H9 (cell line): ENCODE measurements at regions not wholly inside any gene's neighbourhood (a gene's known extent, or its start where the extent isn't known, plus 50 kb on each side); places are given as distances from the start of the nearest gene placed in this dataset.

ENCODE experiments used
- DNase-seq: peaks from one replicate; pipeline ENCODE4 v3.0.0-alpha.2; 2017
- H2AFZ ChIP-seq: one replicate; pipeline ENCODE4 v1.6.1; 2013; ENCODE audit warnings: mild to moderate bottlenecking, low read length, control low read depth, moderate library complexity
- H2AK5ac ChIP-seq: 2 replicates; pipeline ENCODE4 v1.6.1; 2013; ENCODE audit warnings: low read length, control low read depth, mixed read lengths; ENCODE audit not compliant: insufficient read length
- H2BK120ac ChIP-seq: one replicate; pipeline ENCODE4 v1.6.1; 2013; ENCODE audit warnings: low read depth, mild to moderate bottlenecking, low read length, control low read depth, inconsistent platforms; ENCODE audit not compliant: poor library complexity, severe bottlenecking
- H2BK12ac ChIP-seq: 2 replicates; pipeline ENCODE4 v1.6.1; 2013; ENCODE audit warnings: low read length, control low read depth, mixed read lengths, low read depth; ENCODE audit not compliant: insufficient read length
- H2BK15ac ChIP-seq: 2 replicates; pipeline ENCODE4 v1.6.1; 2013; ENCODE audit warnings: low read depth, low read length, control low read depth
- H2BK20ac ChIP-seq: one replicate; pipeline ENCODE4 v1.6.1; 2013; ENCODE audit warnings: low read depth, mild to moderate bottlenecking, low read length, control low read depth, inconsistent platforms; ENCODE audit not compliant: poor library complexity, severe bottlenecking
- H2BK5ac ChIP-seq: 2 replicates; pipeline ENCODE4 v1.6.1; 2013; ENCODE audit warnings: low read length, control low read depth, mixed read lengths; ENCODE audit not compliant: insufficient read length
- H3K14ac ChIP-seq: 2 replicates; pipeline ENCODE4 v1.6.1; 2013; ENCODE audit warnings: low read length, control low read depth; ENCODE audit not compliant: insufficient read depth
- H3K18ac ChIP-seq: 2 replicates; pipeline ENCODE4 v1.6.1; 2013; ENCODE audit warnings: low read depth, mild to moderate bottlenecking, mixed read lengths, low read length, control low read depth; ENCODE audit not compliant: insufficient read length
- H3K23ac ChIP-seq: 2 replicates; pipeline ENCODE4 v1.6.1; 2013; ENCODE audit warnings: low read length, control low read depth, mixed read lengths, low read depth; ENCODE audit not compliant: insufficient read length
- H3K23me2 ChIP-seq: 2 replicates; pipeline ENCODE4 v1.6.1; 2013; ENCODE audit warnings: low read depth, mild to moderate bottlenecking, mixed read lengths, low read length, control low read depth; ENCODE audit not compliant: insufficient read length, poor library complexity, severe bottlenecking
- H3K27ac ChIP-seq: 2 replicates; pipeline ENCODE4 v1.5.1; 2013; ENCODE audit warnings: low read length, control low read depth, mixed read lengths, low read depth; ENCODE audit not compliant: insufficient read length
- H3K27me3 ChIP-seq: 2 replicates; pipeline ENCODE4 v1.6.1; 2013; ENCODE audit warnings: low read length, control low read depth, inconsistent platforms; ENCODE audit not compliant: insufficient read depth
- H3K4ac ChIP-seq: 2 replicates; pipeline ENCODE4 v1.6.1; 2013; ENCODE audit warnings: low read depth, mild to moderate bottlenecking, control low read depth, inconsistent platforms, low read length, moderate library complexity
- H3K4me1 ChIP-seq: 2 replicates; pipeline ENCODE4 v1.6.1; 2013; ENCODE audit warnings: low read length, control low read depth, inconsistent platforms; ENCODE audit not compliant: insufficient read depth
- H3K4me2 ChIP-seq: 2 replicates; pipeline ENCODE4 v1.6.1; 2013; ENCODE audit warnings: low read length, control low read depth, mixed read lengths; ENCODE audit not compliant: insufficient read length, insufficient read depth
- H3K56ac ChIP-seq: 2 replicates; pipeline ENCODE4 v1.6.1; 2013; ENCODE audit warnings: low read depth, mild to moderate bottlenecking, mixed read lengths, low read length, control low read depth; ENCODE audit not compliant: insufficient read length
- H3K79me1 ChIP-seq: 2 replicates; pipeline ENCODE4 v1.6.1; 2013; ENCODE audit warnings: low read depth, mild to moderate bottlenecking, moderate library complexity, low read length, control low read depth, inconsistent platforms; ENCODE audit not compliant: insufficient read depth, poor library complexity, severe bottlenecking
- H3K79me2 ChIP-seq: 2 replicates; pipeline ENCODE4 v1.6.1; 2013; ENCODE audit warnings: low read length, control low read depth, inconsistent platforms; ENCODE audit not compliant: insufficient read depth
- H3K9ac ChIP-seq: 2 replicates; pipeline ENCODE4 v1.6.1; 2013; ENCODE audit warnings: low read length, control low read depth, mixed read lengths; ENCODE audit not compliant: insufficient read length; ENCODE audit errors: extremely low read depth
- H3K9me3 ChIP-seq: one replicate; pipeline ENCODE4 v1.6.1; 2013; ENCODE audit warnings: low read depth, low read length, inconsistent platforms; ENCODE audit not compliant: control insufficient read depth
- H3T11ph ChIP-seq: one replicate; pipeline ENCODE4 v1.6.1; 2013; ENCODE audit warnings: mild to moderate bottlenecking, low read length, control low read depth, inconsistent platforms
- H4K20me1 ChIP-seq: one replicate; pipeline ENCODE4 v1.6.1; 2013; ENCODE audit not compliant: control insufficient read depth, insufficient read length, insufficient read depth
- H4K5ac ChIP-seq: 2 replicates; pipeline ENCODE4 v1.6.1; 2013; ENCODE audit warnings: low read depth, mild to moderate bottlenecking, mixed read lengths, low read length, control low read depth; ENCODE audit not compliant: insufficient read length
- H4K8ac ChIP-seq: replicated peaks from 2 replicates; pipeline ENCODE4 v1.6.1; 2013; ENCODE audit warnings: low read length, control low read depth, mixed read lengths, low read depth; ENCODE audit not compliant: insufficient read length
- H4K91ac ChIP-seq: 2 replicates; pipeline ENCODE4 v1.6.1; 2013; ENCODE audit warnings: low read depth, mild to moderate bottlenecking, moderate library complexity, mixed read lengths, low read length, control low read depth; ENCODE audit not compliant: insufficient read length
- H3K27ac Mint-ChIP-seq, 3 experiments: 2 replicates in 2 of 3; 3 replicates in 1 of 3; pipeline ENCODE4 v1.8.0; 2020 to 2021; ENCODE audit warnings: mixed read lengths in 3 of 3, mild to moderate bottlenecking in 1 of 3, moderate library complexity in 1 of 3
- H3K27me3 Mint-ChIP-seq: 2 replicates; pipeline ENCODE4 v1.8.0; 2021; ENCODE audit warnings: low read depth, mild to moderate bottlenecking, moderate library complexity, mixed read lengths
- H3K36me3 Mint-ChIP-seq, 3 experiments: 2 replicates in 2 of 3; 3 replicates in 1 of 3; pipeline ENCODE4 v1.8.0; 2020 to 2021; ENCODE audit warnings: low read depth in 3 of 3, mixed read lengths in 3 of 3; ENCODE audit not compliant: insufficient read depth in 1 of 3
- H3K4me1 Mint-ChIP-seq, 2 experiments: 2 replicates each; pipeline ENCODE4 v1.8.0; 2020; ENCODE audit warnings: mixed read lengths in 2 of 2
- H3K4me3 Mint-ChIP-seq, 2 experiments: 2 replicates in 1 of 2; 3 replicates in 1 of 2; pipeline ENCODE4 v1.8.0; 2020 to 2021; ENCODE audit warnings: mild to moderate bottlenecking in 2 of 2, mixed read lengths in 2 of 2, moderate library complexity in 1 of 2
- H3K9me3 Mint-ChIP-seq, 2 experiments: 2 replicates in 1 of 2; 3 replicates in 1 of 2; pipeline ENCODE4 v1.8.0; 2020; ENCODE audit warnings: mild to moderate bottlenecking in 2 of 2, mixed read lengths in 2 of 2, moderate library complexity in 1 of 2
- WGBS: extraction: QIAGEN DNeasy Blood & Tissue Kit; methylation state at CpG from one replicate; pipeline ENCODE4 v1.1.7; 2013; ENCODE audit warnings: missing lambda C conversion rate, low lambda C conversion rate, mixed read lengths; ENCODE audit not compliant: insufficient read length; ENCODE audit errors: extremely low coverage; 5-methylcytosine and 5-hydroxymethylcytosine counted together
- TF ChIP-seq, protein P1 (sequence below): fragments of 200-600 bp; sonication (generic); conservative IDR thresholded peaks from 3 replicates; pipeline ENCODE4 v1.8.0; 2021; ENCODE audit warnings: antibody characterized with exemption, mild to moderate bottlenecking

DNA sequence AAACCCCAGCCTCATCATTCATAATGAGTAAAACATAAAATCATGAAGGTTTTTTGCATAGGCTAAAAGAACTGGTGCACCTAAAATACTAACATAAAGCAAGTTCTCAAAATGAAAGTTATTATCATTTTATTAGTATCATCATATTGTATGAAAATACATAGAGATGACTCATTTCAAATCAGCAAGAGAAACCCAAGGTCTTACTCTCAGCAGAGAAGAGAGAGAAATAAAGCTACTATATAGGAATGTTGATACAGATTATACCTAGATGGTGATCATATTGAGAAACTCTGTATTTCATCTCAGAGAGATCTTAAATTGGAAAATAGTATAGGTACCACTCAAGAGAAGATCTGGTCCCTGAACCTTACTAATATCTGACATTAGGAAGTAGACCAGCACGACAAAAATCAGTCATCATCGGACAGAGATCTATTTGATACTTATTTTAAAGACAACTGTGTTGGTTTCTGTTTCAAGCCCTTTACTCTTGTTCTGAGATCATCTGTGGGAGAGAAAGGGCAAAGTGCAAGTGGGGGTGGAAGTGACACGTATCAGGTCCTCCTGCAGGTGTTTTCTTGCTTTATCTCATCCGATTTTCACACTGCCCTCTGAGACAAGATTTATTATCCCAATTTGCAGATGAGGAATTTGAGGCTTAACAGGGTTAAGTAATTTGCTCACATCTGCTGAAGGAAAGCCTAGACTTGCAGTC, 532.3 kb downstream of the MAFB start:
- no peak overlapping the region for H3K9ac ChIP-seq
- no peak overlapping the region for H2BK5ac ChIP-seq
- H3K27ac ChIP-seq = no peak overlapping the region
- H4K91ac ChIP-seq = no peak overlapping the region
- no peak for DNase-seq
- Mint-ChIP-seq H3K36me3 (no peaks in the 10 kb centered on the region; a peak in 2 of 7 replicates), H3K4me1 (peaks cover 2% of the 10 kb centered on the region in 2 experiments; a peak in 2 of 4 replicates), H3K4me3 (no peak overlapping the region), H3K9me3 (no peaks in the 10 kb centered on the region), H3K27me3 (no peaks in the 10 kb centered on the region), H3K27ac (no peak overlapping the region)
- no peak overlapping the region for H2BK15ac ChIP-seq
- H3K4me1 ChIP-seq = no peaks in the 10 kb centered on the region
- no peaks in the 10 kb centered on the region for H3K23me2 ChIP-seq
- H3K23ac ChIP-seq = no peak overlapping the region
- no peaks in the 10 kb centered on the region for H3K79me1 ChIP-seq
- H2AK5ac ChIP-seq = no peak overlapping the region
- no peak overlapping the region for H2BK12ac ChIP-seq
- H3K27me3 ChIP-seq = no peaks in the 10 kb centered on the region
- H3K4me2 ChIP-seq = no peak overlapping the region
- H4K5ac ChIP-seq = no peak overlapping the region
- no peaks in the 10 kb centered on the region for H3K79me2 ChIP-seq
- H2AFZ ChIP-seq = no peak overlapping the region
- H3K4ac ChIP-seq = no peak overlapping the region
- no peak overlapping the region for H3K56ac ChIP-seq
- H3T11ph ChIP-seq = no peak overlapping the region
- H4K20me1 ChIP-seq = no peaks in the 10 kb centered on the region
- no peak overlapping the region for H2BK120ac ChIP-seq
- H3K18ac ChIP-seq = no peak overlapping the region
- no peaks in the 10 kb centered on the region for H3K9me3 ChIP-seq
- no CpG with 5 or more reads among the region's 4 CpGs for WGBS
- TF ChIP-seq, protein P1, sequence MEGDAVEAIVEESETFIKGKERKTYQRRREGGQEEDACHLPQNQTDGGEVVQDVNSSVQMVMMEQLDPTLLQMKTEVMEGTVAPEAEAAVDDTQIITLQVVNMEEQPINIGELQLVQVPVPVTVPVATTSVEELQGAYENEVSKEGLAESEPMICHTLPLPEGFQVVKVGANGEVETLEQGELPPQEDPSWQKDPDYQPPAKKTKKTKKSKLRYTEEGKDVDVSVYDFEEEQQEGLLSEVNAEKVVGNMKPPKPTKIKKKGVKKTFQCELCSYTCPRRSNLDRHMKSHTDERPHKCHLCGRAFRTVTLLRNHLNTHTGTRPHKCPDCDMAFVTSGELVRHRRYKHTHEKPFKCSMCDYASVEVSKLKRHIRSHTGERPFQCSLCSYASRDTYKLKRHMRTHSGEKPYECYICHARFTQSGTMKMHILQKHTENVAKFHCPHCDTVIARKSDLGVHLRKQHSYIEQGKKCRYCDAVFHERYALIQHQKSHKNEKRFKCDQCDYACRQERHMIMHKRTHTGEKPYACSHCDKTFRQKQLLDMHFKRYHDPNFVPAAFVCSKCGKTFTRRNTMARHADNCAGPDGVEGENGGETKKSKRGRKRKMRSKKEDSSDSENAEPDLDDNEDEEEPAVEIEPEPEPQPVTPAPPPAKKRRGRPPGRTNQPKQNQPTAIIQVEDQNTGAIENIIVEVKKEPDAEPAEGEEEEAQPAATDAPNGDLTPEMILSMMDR = no peak
- no peak overlapping the region for H2BK20ac ChIP-seq
- H3K14ac ChIP-seq = no peak overlapping the region
- no peak overlapping the region for H4K8ac ChIP-seq
